ENCODE measurements at regions not wholly inside any gene's neighbourhood (a gene's known extent, or its start where the extent isn't known, plus 50 kb on each side); places are given as distances from the start of the nearest gene placed in this dataset.

DNA sequence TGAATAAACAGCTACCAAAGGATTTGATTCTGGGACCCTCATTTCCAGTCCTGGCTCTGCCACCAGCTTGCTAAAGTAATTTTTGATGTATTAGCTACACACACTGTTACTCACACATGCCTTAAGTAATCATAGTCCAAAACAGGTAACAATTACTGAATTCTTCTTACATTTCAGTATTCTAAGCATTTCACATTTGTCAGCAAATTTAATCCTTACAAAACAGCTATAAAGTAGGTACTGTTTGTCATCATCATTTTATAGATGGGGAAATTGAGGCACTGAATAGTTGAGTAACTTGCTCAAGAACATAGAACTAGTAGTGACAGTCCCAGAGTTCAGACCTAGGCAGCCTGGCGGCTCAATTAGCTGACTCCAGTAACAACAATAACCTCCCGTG, 272.6 kb downstream of the QKI start:
- TF ChIP-seq CTCF (IDR thresholded peaks at IDR 0.05), result no peak
- no peak for TF ChIP-seq POLR2AphosphoS5 (IDR thresholded peaks at IDR 0.05)
